ENCODE measurements at regions not wholly inside any gene's neighbourhood (a gene's known extent, or its start where the extent isn't known, plus 50 kb on each side); places are given as distances from the start of the nearest gene placed in this dataset.
"Not testable (repeated sequence)": the region's sequence is repeated elsewhere in the genome, so short reads cannot be mapped to it uniquely, and the experiment has no call there.

- DNase-seq (ENCODE audit: insufficient read length, low spot score) (no peak), FAIRE-seq (no peak)
- TF ChIP-seq TAF1 (IDR thresholded peaks at IDR 0.05; ENCODE audit: low read depth, low read length), result no peak
- no peak for TF ChIP-seq POU2F2 (IDR thresholded peaks at IDR 0.05; ENCODE audit: low read depth, low read length)
- TF ChIP-seq POLR2AphosphoS5 (IDR thresholded peaks at IDR 0.05; ENCODE audit: low read depth, low read length), result no peak
- TF ChIP-seq PAX5 (IDR thresholded peaks at IDR 0.05; ENCODE audit: insufficient read depth, low read length, severe bottlenecking), result no peak
- TF ChIP-seq SPI1 (IDR thresholded peaks at IDR 0.05; ENCODE audit: low read depth, low read length), result no peak
- TF ChIP-seq POLR2A (IDR thresholded peaks at IDR 0.05; ENCODE audit: low read depth, low read length), result no peak
Measured at GRCh38 chr4:148854203-148854602, 412.0 kb upstream of the NR3C2 start.

GRCh38 chr4:148852092-148852699 lies 410.0 kb upstream of the NR3C2 start:
- DNase-seq (ENCODE audit: insufficient read length, low spot score), result no peak
- TF ChIP-seq TAF1 (IDR thresholded peaks at IDR 0.05; ENCODE audit: low read depth, low read length) (no peak), POU2F2 (IDR thresholded peaks at IDR 0.05; ENCODE audit: low read depth, low read length) (no peak), POLR2AphosphoS5 (IDR thresholded peaks at IDR 0.05; ENCODE audit: low read depth, low read length) (no peak), POLR2A (IDR thresholded peaks at IDR 0.05; ENCODE audit: low read depth, low read length) (no peak), SPI1 (IDR thresholded peaks at IDR 0.05; ENCODE audit: low read depth, low read length) (no peak), PAX5 (IDR thresholded peaks at IDR 0.05; ENCODE audit: insufficient read depth, low read length, severe bottlenecking) (no peak)
- no peak for FAIRE-seq

- no peak for TF ChIP-seq POLR2A (IDR thresholded peaks at IDR 0.05; ENCODE audit: low read depth, low read length)
- TF ChIP-seq TAF1 (IDR thresholded peaks at IDR 0.05; ENCODE audit: low read depth, low read length), result no peak
- TF ChIP-seq POU2F2 (IDR thresholded peaks at IDR 0.05; ENCODE audit: low read depth, low read length), result no peak
- no peak for TF ChIP-seq SPI1 (IDR thresholded peaks at IDR 0.05; ENCODE audit: low read depth, low read length)
- no peak for FAIRE-seq
- no peak for DNase-seq (ENCODE audit: insufficient read length, low spot score)
Measured at GRCh38 chr4:148850257-148850995, 408.2 kb upstream of the NR3C2 start.

GRCh38 chr4:148849581-148849980 lies 407.4 kb upstream of the NR3C2 start:
- FAIRE-seq, result no peak

GRCh38 chr4:148847544-148848255 lies 405.5 kb upstream of the NR3C2 start:
- TF ChIP-seq SPI1 (IDR thresholded peaks at IDR 0.05; ENCODE audit: low read depth, low read length) (no peak), POLR2AphosphoS5 (IDR thresholded peaks at IDR 0.05; ENCODE audit: low read depth, low read length) (no peak), POLR2A (IDR thresholded peaks at IDR 0.05; ENCODE audit: low read depth, low read length) (no peak), POU2F2 (IDR thresholded peaks at IDR 0.05; ENCODE audit: low read depth, low read length) (no peak), PAX5 (IDR thresholded peaks at IDR 0.05; ENCODE audit: insufficient read depth, low read length, severe bottlenecking) (no peak), TAF1 (IDR thresholded peaks at IDR 0.05; ENCODE audit: low read depth, low read length) (no peak)
- no peak for DNase-seq (ENCODE audit: insufficient read length, low spot score)
- no peak for FAIRE-seq

More at GRCh38 chr4:148849581-148849980, 407.4 kb upstream of the NR3C2 start:
- no peak for TF ChIP-seq SPI1 (IDR thresholded peaks at IDR 0.05; ENCODE audit: low read depth, low read length)
- no peak for TF ChIP-seq POLR2A (IDR thresholded peaks at IDR 0.05; ENCODE audit: low read depth, low read length)
- TF ChIP-seq POLR2AphosphoS5 (IDR thresholded peaks at IDR 0.05; ENCODE audit: low read depth, low read length), result no peak
- TF ChIP-seq TAF1 (IDR thresholded peaks at IDR 0.05; ENCODE audit: low read depth, low read length), result no peak
- no peak for TF ChIP-seq POU2F2 (IDR thresholded peaks at IDR 0.05; ENCODE audit: low read depth, low read length)
- TF ChIP-seq PAX5 (IDR thresholded peaks at IDR 0.05; ENCODE audit: insufficient read depth, low read length, severe bottlenecking), result no peak
- DNase-seq (ENCODE audit: insufficient read length, low spot score), result no peak

GRCh38 chr4:148845609-148846008 lies 403.4 kb upstream of the NR3C2 start:
- FAIRE-seq, result no peak
- TF ChIP-seq POLR2A (IDR thresholded peaks at IDR 0.05; ENCODE audit: low read depth, low read length) (no peak), POLR2AphosphoS5 (IDR thresholded peaks at IDR 0.05; ENCODE audit: low read depth, low read length) (no peak), POU2F2 (IDR thresholded peaks at IDR 0.05; ENCODE audit: low read depth, low read length) (no peak), TAF1 (IDR thresholded peaks at IDR 0.05; ENCODE audit: low read depth, low read length) (no peak), PAX5 (IDR thresholded peaks at IDR 0.05; ENCODE audit: insufficient read depth, low read length, severe bottlenecking) (no peak), SPI1 (IDR thresholded peaks at IDR 0.05; ENCODE audit: low read depth, low read length) (no peak)
- no peak for DNase-seq (ENCODE audit: insufficient read length, low spot score)

GRCh38 chr4:148843625-148844024 lies 401.4 kb upstream of the NR3C2 start:
- no peak for DNase-seq (ENCODE audit: insufficient read length, low spot score)
- FAIRE-seq, result no peak
- TF ChIP-seq SPI1 (IDR thresholded peaks at IDR 0.05; ENCODE audit: low read depth, low read length), result no peak
- TF ChIP-seq POLR2AphosphoS5 (IDR thresholded peaks at IDR 0.05; ENCODE audit: low read depth, low read length), result no peak
- no peak for TF ChIP-seq POLR2A (IDR thresholded peaks at IDR 0.05; ENCODE audit: low read depth, low read length)
- no peak for TF ChIP-seq TAF1 (IDR thresholded peaks at IDR 0.05; ENCODE audit: low read depth, low read length)
- no peak for TF ChIP-seq POU2F2 (IDR thresholded peaks at IDR 0.05; ENCODE audit: low read depth, low read length)
- no peak for TF ChIP-seq PAX5 (IDR thresholded peaks at IDR 0.05; ENCODE audit: insufficient read depth, low read length, severe bottlenecking)

- no peak for FAIRE-seq
- no peak for DNase-seq (ENCODE audit: insufficient read length, low spot score)
- TF ChIP-seq POU2F2 (IDR thresholded peaks at IDR 0.05; ENCODE audit: low read depth, low read length), result no peak
- TF ChIP-seq PAX5 (IDR thresholded peaks at IDR 0.05; ENCODE audit: insufficient read depth, low read length, severe bottlenecking), result no peak
- no peak for TF ChIP-seq SPI1 (IDR thresholded peaks at IDR 0.05; ENCODE audit: low read depth, low read length)
- TF ChIP-seq POLR2AphosphoS5 (IDR thresholded peaks at IDR 0.05; ENCODE audit: low read depth, low read length), result no peak
- TF ChIP-seq TAF1 (IDR thresholded peaks at IDR 0.05; ENCODE audit: low read depth, low read length), result no peak
- no peak for TF ChIP-seq POLR2A (IDR thresholded peaks at IDR 0.05; ENCODE audit: low read depth, low read length)
Measured at GRCh38 chr4:148842843-148843242, 400.6 kb upstream of the NR3C2 start.

GRCh38 chr4:148837571-148837970 lies 395.4 kb upstream of the NR3C2 start:
- FAIRE-seq; DNase-seq (ENCODE audit: insufficient read length, low spot score): not testable (repeated sequence)
